MM.1S (cell line): ENCODE measurements at regions not wholly inside any gene's neighbourhood (a gene's known extent, or its start where the extent isn't known, plus 50 kb on each side); places are given as distances from the start of the nearest gene placed in this dataset.

Source experiments
- EZH2 ChIP-seq: fragments of 300-600 bp; sonication (generic); optimal IDR thresholded peaks from 2 replicates; pipeline ENCODE3; 2017; ENCODE audit warnings: low read depth, mild to moderate bottlenecking, antibody characterized with exemption, low read length, mixed read lengths
- EZH2phosphoT487 ChIP-seq: fragments of 300-600 bp; sonication (generic); IDR thresholded peaks from 2 replicates; pipeline ENCODE4 v1.6.1; 2018; ENCODE audit warnings: antibody characterized with exemption, low read length
- TF ChIP-seq, protein P1 (sequence below): fragments of 300-600 bp; sonication (generic); IDR thresholded peaks from 2 replicates; pipeline ENCODE4 v1.5.1; 2016; ENCODE audit warnings: antibody characterized with exemption, low read length, mixed read lengths

- TF ChIP-seq, protein P1, sequence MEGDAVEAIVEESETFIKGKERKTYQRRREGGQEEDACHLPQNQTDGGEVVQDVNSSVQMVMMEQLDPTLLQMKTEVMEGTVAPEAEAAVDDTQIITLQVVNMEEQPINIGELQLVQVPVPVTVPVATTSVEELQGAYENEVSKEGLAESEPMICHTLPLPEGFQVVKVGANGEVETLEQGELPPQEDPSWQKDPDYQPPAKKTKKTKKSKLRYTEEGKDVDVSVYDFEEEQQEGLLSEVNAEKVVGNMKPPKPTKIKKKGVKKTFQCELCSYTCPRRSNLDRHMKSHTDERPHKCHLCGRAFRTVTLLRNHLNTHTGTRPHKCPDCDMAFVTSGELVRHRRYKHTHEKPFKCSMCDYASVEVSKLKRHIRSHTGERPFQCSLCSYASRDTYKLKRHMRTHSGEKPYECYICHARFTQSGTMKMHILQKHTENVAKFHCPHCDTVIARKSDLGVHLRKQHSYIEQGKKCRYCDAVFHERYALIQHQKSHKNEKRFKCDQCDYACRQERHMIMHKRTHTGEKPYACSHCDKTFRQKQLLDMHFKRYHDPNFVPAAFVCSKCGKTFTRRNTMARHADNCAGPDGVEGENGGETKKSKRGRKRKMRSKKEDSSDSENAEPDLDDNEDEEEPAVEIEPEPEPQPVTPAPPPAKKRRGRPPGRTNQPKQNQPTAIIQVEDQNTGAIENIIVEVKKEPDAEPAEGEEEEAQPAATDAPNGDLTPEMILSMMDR: no peak
- TF ChIP-seq EZH2 (no peak), EZH2phosphoT487 (no peak)
Measured at GRCh38 chr11:92638678-92639077, 330.8 kb upstream of the MTNR1B start.
